HL-60 (cell line): ENCODE measurements at regions not wholly inside any gene's neighbourhood (a gene's known extent, or its start where the extent isn't known, plus 50 kb on each side); places are given as distances from the start of the nearest gene placed in this dataset.

Experiments
- DNase-seq, 2 experiments: peaks; one replicate each; pipeline ENCODE4 v3.0.0-alpha.2; 2010 to 2020; ENCODE audit warnings: low read depth in 1 of 2, low spot score in 1 of 2
- H3K27ac ChIP-seq: fragments of 250-450 bp; sonication (Bioruptor Pico); replicated peaks from 2 replicates; pipeline ENCODE4 v1.5.1; 2020; ENCODE audit warnings: mild to moderate bottlenecking, moderate library complexity
- H3K27me3 ChIP-seq: fragments of 250-450 bp; sonication (Bioruptor Pico); 2 replicates; pipeline ENCODE4 v1.5.1; 2021; ENCODE audit warnings: mild to moderate bottlenecking, moderate library complexity; ENCODE audit not compliant: insufficient read depth, poor library complexity, severe bottlenecking
- H3K4me3 ChIP-seq: replicated peaks from 2 replicates; pipeline ENCODE4 v1.5.1; 2011; ENCODE audit warnings: mild to moderate bottlenecking, control low read depth, low read length; ENCODE audit not compliant: insufficient read depth
- CTCF ChIP-seq: IDR thresholded peaks from one replicate; pipeline ENCODE4 v1.5.1; 2011; ENCODE audit warnings: low read length, control low read depth, inconsistent platforms; ENCODE audit not compliant: insufficient read depth
- GABPA ChIP-seq: IDR thresholded peaks from 2 replicates; pipeline ENCODE4 v1.6.1; 2012; ENCODE audit warnings: low read depth
- POLR2AphosphoS5 ChIP-seq: IDR thresholded peaks from 2 replicates; pipeline ENCODE4 v1.6.1; 2012; ENCODE audit warnings: low read depth
- REST ChIP-seq: IDR thresholded peaks from 2 replicates; pipeline ENCODE4 v1.6.1; 2012; ENCODE audit warnings: low read depth; ENCODE audit not compliant: insufficient replicate concordance
- SPI1 ChIP-seq: IDR thresholded peaks from 2 replicates; pipeline ENCODE4 v1.6.1; 2012; ENCODE audit warnings: low read depth, mild to moderate bottlenecking, borderline replicate concordance

- Histone ChIP-seq H3K4me3 (no peak overlapping the region), H3K27ac (no peak overlapping the region), H3K27me3 (no peaks in the 10 kb centered on the region)
- DNase-seq, result no peak
- TF ChIP-seq POLR2AphosphoS5, result no peak
- TF ChIP-seq REST, result no peak
- TF ChIP-seq SPI1, result no peak
- no peak for TF ChIP-seq CTCF
- TF ChIP-seq GABPA, result no peak
Observed at GRCh38 chr12:116436561-116437249, 122.5 kb upstream of the MAP1LC3B2 start.

GRCh38 chr12:116441292-116441691 is 117.9 kb upstream of the MAP1LC3B2 start:
- Histone ChIP-seq H3K27ac (no peak overlapping the region), H3K27me3 (no peaks in the 10 kb centered on the region), H3K4me3 (no peak overlapping the region)
- peak in 1 of 2 experiments; percentile 33 for DNase-seq
- no peak for TF ChIP-seq POLR2AphosphoS5
- TF ChIP-seq GABPA, result no peak
- TF ChIP-seq REST, result no peak
- no peak for TF ChIP-seq SPI1
- TF ChIP-seq CTCF, result no peak

- no peak for TF ChIP-seq GABPA
- TF ChIP-seq REST, result no peak
- TF ChIP-seq CTCF, result no peak
- TF ChIP-seq SPI1, result no peak
- no peak for TF ChIP-seq POLR2AphosphoS5
- no peak overlapping the region for H3K27ac ChIP-seq
- no peaks in the 10 kb centered on the region for H3K27me3 ChIP-seq
- DNase-seq, result no peak
- H3K4me3 ChIP-seq, result no peak overlapping the region
Observed at GRCh38 chr12:116442304-116442703, 116.9 kb upstream of the MAP1LC3B2 start.
